ENCODE measurements at regions not wholly inside any gene's neighbourhood (a gene's known extent, or its start where the extent isn't known, plus 50 kb on each side); places are given as distances from the start of the nearest gene placed in this dataset.

- Mint-ChIP-seq H3K27me3 (ENCODE audit: low read depth) (no peaks in the 10 kb centered on the region), H3K36me3 (ENCODE audit: insufficient read depth in 1 of 3, low read depth in 3 of 3) (peaks cover 0 to 4% (median 0%) of the 10 kb centered on the region in 3 experiments; a peak in 2 of 7 replicates), H3K4me1 (no peaks in the 10 kb centered on the region), H3K9me3 (peaks cover 59% of the 10 kb centered on the region in 2 experiments), H3K27ac (no peak overlapping the region), H3K4me3 (no peak overlapping the region)
- Histone ChIP-seq H3K79me2 (ENCODE audit: insufficient read depth, low read length) (no peaks in the 10 kb centered on the region), H2BK15ac (ENCODE audit: low read depth, low read length) (no peak overlapping the region), H2BK12ac (ENCODE audit: insufficient read length, low read depth, low read length) (no peak overlapping the region), H2AK5ac (ENCODE audit: insufficient read length, low read length) (no peak overlapping the region), H3T11ph (ENCODE audit: low read length) (no peak overlapping the region), H2AFZ (ENCODE audit: low read length) (no peak overlapping the region), H3K4me2 (ENCODE audit: insufficient read depth, insufficient read length, low read length) (no peak overlapping the region), H3K27me3 (ENCODE audit: insufficient read depth, low read length) (no peaks in the 10 kb centered on the region), H2BK120ac (ENCODE audit: low read depth, low read length, poor library complexity, severe bottlenecking) (no peak overlapping the region), H4K20me1 (ENCODE audit: control insufficient read depth, insufficient read depth, insufficient read length) (no peaks in the 10 kb centered on the region), H3K9ac (ENCODE audit: extremely low read depth, insufficient read length, low read length) (no peak overlapping the region), H4K5ac (ENCODE audit: insufficient read length, low read depth, low read length) (no peak overlapping the region), H3K18ac (ENCODE audit: insufficient read length, low read depth, low read length) (no peak overlapping the region), H4K8ac (replicated peaks; ENCODE audit: insufficient read length, low read depth, low read length) (no peak overlapping the region), H3K23ac (ENCODE audit: insufficient read length, low read depth, low read length) (no peak overlapping the region), H4K91ac (ENCODE audit: insufficient read length, low read depth, low read length) (no peak overlapping the region), H3K4ac (ENCODE audit: low read depth, low read length) (no peak overlapping the region), H2BK20ac (ENCODE audit: low read depth, low read length, poor library complexity, severe bottlenecking) (no peak overlapping the region), H3K4me1 (ENCODE audit: insufficient read depth, low read length) (no peaks in the 10 kb centered on the region), H3K9me3 (ENCODE audit: control insufficient read depth, low read depth, low read length) (no peaks in the 10 kb centered on the region), H3K56ac (ENCODE audit: insufficient read length, low read depth, low read length) (no peak overlapping the region), H2BK5ac (ENCODE audit: insufficient read length, low read length) (no peak overlapping the region), H3K23me2 (ENCODE audit: insufficient read length, low read depth, low read length, poor library complexity, severe bottlenecking) (no peaks in the 10 kb centered on the region), H3K79me1 (ENCODE audit: insufficient read depth, low read depth, low read length, poor library complexity, severe bottlenecking) (no peaks in the 10 kb centered on the region), H3K14ac (ENCODE audit: insufficient read depth, low read length) (no peak overlapping the region), H3K27ac (ENCODE audit: insufficient read length, low read depth, low read length) (no peak overlapping the region)
- DNase-seq, result peak; percentile 42
- TF ChIP-seq, protein P1, sequence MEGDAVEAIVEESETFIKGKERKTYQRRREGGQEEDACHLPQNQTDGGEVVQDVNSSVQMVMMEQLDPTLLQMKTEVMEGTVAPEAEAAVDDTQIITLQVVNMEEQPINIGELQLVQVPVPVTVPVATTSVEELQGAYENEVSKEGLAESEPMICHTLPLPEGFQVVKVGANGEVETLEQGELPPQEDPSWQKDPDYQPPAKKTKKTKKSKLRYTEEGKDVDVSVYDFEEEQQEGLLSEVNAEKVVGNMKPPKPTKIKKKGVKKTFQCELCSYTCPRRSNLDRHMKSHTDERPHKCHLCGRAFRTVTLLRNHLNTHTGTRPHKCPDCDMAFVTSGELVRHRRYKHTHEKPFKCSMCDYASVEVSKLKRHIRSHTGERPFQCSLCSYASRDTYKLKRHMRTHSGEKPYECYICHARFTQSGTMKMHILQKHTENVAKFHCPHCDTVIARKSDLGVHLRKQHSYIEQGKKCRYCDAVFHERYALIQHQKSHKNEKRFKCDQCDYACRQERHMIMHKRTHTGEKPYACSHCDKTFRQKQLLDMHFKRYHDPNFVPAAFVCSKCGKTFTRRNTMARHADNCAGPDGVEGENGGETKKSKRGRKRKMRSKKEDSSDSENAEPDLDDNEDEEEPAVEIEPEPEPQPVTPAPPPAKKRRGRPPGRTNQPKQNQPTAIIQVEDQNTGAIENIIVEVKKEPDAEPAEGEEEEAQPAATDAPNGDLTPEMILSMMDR (conservative IDR thresholded peaks at IDR 0.05), result no peak; the same call in 2 of the 3 replicates
- no CpG with 5 or more reads among the region's 1 CpG for WGBS (ENCODE audit: extremely low coverage, insufficient read length, low lambda C conversion rate)
Measured at GRCh38 chrX:35076061-35076460, 133.5 kb downstream of the FAM47B start.
